ENCODE measurements at regions not wholly inside any gene's neighbourhood (a gene's known extent, or its start where the extent isn't known, plus 50 kb on each side); places are given as distances from the start of the nearest gene placed in this dataset.

GRCh38 chr12:127178052-127178451 is 1088.9 kb upstream of the TMEM132C start:
- TF ChIP-seq POLR2AphosphoS5 (IDR thresholded peaks at IDR 0.05) (no peak), CTCF (IDR thresholded peaks at IDR 0.05; ENCODE audit: poor library complexity, severe bottlenecking) (no peak), EZH2 (IDR thresholded peaks at IDR 0.05; ENCODE audit: borderline replicate concordance, insufficient read depth, low read length, poor library complexity, severe bottlenecking) (no peak), TAF1 (IDR thresholded peaks at IDR 0.05; ENCODE audit: low read depth) (no peak), SMC3 (conservative IDR thresholded peaks at IDR 0.05; ENCODE audit: poor library complexity) (no peak), RAD21 (conservative IDR thresholded peaks at IDR 0.05) (no peak), EP300 (conservative IDR thresholded peaks at IDR 0.05; ENCODE audit: poor library complexity, severe bottlenecking) (no peak)
